ENCODE measurements at regions not wholly inside any gene's neighbourhood (a gene's known extent, or its start where the extent isn't known, plus 50 kb on each side); places are given as distances from the start of the nearest gene placed in this dataset.

DNA sequence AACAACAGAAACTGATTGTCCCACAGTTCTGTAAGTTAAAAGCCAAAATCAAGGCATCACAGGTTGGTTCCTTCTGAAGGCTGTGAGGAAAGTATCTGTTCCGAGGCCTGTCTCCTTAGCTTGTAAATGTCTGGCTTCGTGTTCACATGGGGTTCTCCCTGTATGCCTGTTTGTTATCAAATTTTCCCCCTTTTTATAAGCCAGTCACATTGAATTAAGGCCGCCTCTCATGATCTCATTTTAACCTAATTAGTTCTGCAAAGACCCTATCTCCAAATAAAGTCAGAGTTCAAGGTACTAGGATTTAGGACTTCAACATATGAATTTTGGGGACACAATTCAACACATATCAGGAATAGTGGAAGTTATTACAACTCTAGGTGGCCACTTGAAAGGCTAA is 331.5 kb downstream of the PIK3R1 start:
- no peak for TF ChIP-seq EZH2 (IDR thresholded peaks at IDR 0.05; ENCODE audit: borderline replicate concordance, low read depth, low read length, poor library complexity, severe bottlenecking)
- no peak for TF ChIP-seq CTCF (conservative IDR thresholded peaks at IDR 0.05; ENCODE audit: low read depth, low read length)

Data from A673 (cell line).